Stomach (tissue), 8 donors: ENCODE measurements at regions not wholly inside any gene's neighbourhood (a gene's known extent, or its start where the extent isn't known, plus 50 kb on each side); places are given as distances from the start of the nearest gene placed in this dataset.

Source experiments
- DNase-seq, 2 donors: peaks; one replicate each; pipeline versions ENCODE4 v3.0.0 to v3.0.0-alpha.2; 2013 to 2019
- H3K27ac ChIP-seq, 5 donors: fragments of 200-600 bp in 4 of 5; sonication (generic) in 4 of 5; one replicate each; pipeline ENCODE4 v1.5.1; 2013 to 2019; ENCODE audit warnings: mild to moderate bottlenecking in 1 of 5, moderate library complexity in 1 of 5
- H3K27me3 ChIP-seq, 3 donors: fragments of 200-600 bp; sonication (generic); one replicate each; pipeline ENCODE4 v1.5.1; 2017 to 2019; ENCODE audit warnings: mixed run types in 1 of 3
- H3K36me3 ChIP-seq, 4 donors: fragments of 200-600 bp; sonication (generic); 1 replicate in 3 of 4; 2 replicates in 1 of 4; pipeline ENCODE4 v1.5.1; 2016 to 2019
- H3K4me1 ChIP-seq, 4 donors: fragments of 200-600 bp; sonication (generic); one replicate each; pipeline ENCODE4 v1.5.1; 2016 to 2019
- H3K4me3 ChIP-seq, 4 donors: fragments of 200-600 bp; sonication (generic) in 3 of 4; one replicate each; pipeline ENCODE4 v1.5.1; 2016 to 2019; ENCODE audit warnings: mild to moderate bottlenecking in 1 of 4
- H3K9me3 ChIP-seq, 4 donors: fragments of 200-600 bp; sonication (generic); one replicate each; pipeline ENCODE4 v1.5.1; 2016 to 2019
- EP300 ChIP-seq: sonication (generic); formaldehyde crosslinking; IDR thresholded peaks from one replicate; pipeline ENCODE4 v1.6.1; 2017; ENCODE audit warnings: antibody characterized with exemption
- POLR2A ChIP-seq, 4 donors: fragments of 450-650 bp; IDR thresholded peaks; one replicate each; pipeline ENCODE4 v1.6.1; 2016; ENCODE audit warnings: antibody characterized with exemption in 4 of 4, control low read depth in 2 of 4, mild to moderate bottlenecking in 1 of 4, moderate library complexity in 1 of 4
- POLR2AphosphoS5 ChIP-seq, 3 donors: sonication (generic); formaldehyde crosslinking; IDR thresholded peaks; one replicate each; pipeline ENCODE4 v1.6.1; 2016; ENCODE audit warnings: antibody characterized with exemption in 3 of 3
- WGBS, 5 donors: extraction: QIAGEN DNeasy Blood & Tissue Kit in 3 of 5; methylation state at CpG; one replicate each; pipeline versions ENCODE4 v1.1.5 to v1.1.7; 2013 to 2018; 5-methylcytosine and 5-hydroxymethylcytosine counted together
- intact Hi-C: fragments of 100-400 bp; cut with DNase I; formaldehyde crosslinking; loops from one replicate; pipeline ENCODE4 v1.15.1; 2023; ENCODE audit warnings: low total_unique reads
- TF ChIP-seq, protein P1 (sequence below), 7 experiments: fragments of 450-650 bp in 4 of 7; fragments of 200-600 bp in 3 of 7; sonication (generic) in 3 of 7; IDR thresholded peaks; one replicate each; pipeline ENCODE4 v1.5.1; 2016 to 2019; ENCODE audit warnings: antibody characterized with exemption in 7 of 7, control low read depth in 2 of 7, mild to moderate bottlenecking in 1 of 7
- donor health status: healthy with polysubstance abuse.
- donor health status: Bipolar disorder and iron deficiency.
- donor health status: healthy.

- Histone ChIP-seq H3K27ac (no peak overlapping the region), H3K4me3 (no peak overlapping the region), H3K27me3 (no peaks in the 10 kb centered on the region), H3K36me3 (no peaks in the 10 kb centered on the region), H3K9me3 (no peaks in the 10 kb centered on the region), H3K4me1 (no peaks in the 10 kb centered on the region)
- 52 to 75% (median 65%) methylated on average over 3 of the region's 3 CpGs for WGBS, 5 donors
- TF ChIP-seq, protein P1, sequence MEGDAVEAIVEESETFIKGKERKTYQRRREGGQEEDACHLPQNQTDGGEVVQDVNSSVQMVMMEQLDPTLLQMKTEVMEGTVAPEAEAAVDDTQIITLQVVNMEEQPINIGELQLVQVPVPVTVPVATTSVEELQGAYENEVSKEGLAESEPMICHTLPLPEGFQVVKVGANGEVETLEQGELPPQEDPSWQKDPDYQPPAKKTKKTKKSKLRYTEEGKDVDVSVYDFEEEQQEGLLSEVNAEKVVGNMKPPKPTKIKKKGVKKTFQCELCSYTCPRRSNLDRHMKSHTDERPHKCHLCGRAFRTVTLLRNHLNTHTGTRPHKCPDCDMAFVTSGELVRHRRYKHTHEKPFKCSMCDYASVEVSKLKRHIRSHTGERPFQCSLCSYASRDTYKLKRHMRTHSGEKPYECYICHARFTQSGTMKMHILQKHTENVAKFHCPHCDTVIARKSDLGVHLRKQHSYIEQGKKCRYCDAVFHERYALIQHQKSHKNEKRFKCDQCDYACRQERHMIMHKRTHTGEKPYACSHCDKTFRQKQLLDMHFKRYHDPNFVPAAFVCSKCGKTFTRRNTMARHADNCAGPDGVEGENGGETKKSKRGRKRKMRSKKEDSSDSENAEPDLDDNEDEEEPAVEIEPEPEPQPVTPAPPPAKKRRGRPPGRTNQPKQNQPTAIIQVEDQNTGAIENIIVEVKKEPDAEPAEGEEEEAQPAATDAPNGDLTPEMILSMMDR (IDR thresholded peaks at IDR 0.05): no peak
- no peak for TF ChIP-seq EP300
- no peak for TF ChIP-seq POLR2AphosphoS5 (IDR thresholded peaks at IDR 0.05)
- no peak for TF ChIP-seq POLR2A (IDR thresholded peaks at IDR 0.05)
- intact Hi-C loops: no loop called here
- no peak for DNase-seq
Observed at GRCh38 chr3:166556955-166557354, 719.7 kb upstream of the BCHE start.

GRCh38 chr3:166554023-166554422, 716.8 kb upstream of the BCHE start:
- H3K4me1 ChIP-seq: no peaks in the 10 kb centered on the region
- H3K4me3 ChIP-seq: no peak overlapping the region
- DNase-seq: peak in 1 of 2 donors; percentile 29
- 19 to 53% (median 28%) methylated on average over 1 of the region's 1 CpG for WGBS, 5 donors
- H3K27ac ChIP-seq: no peak overlapping the region
- H3K36me3 ChIP-seq: no peaks in the 10 kb centered on the region
- no peaks in the 10 kb centered on the region for H3K27me3 ChIP-seq
- no peaks in the 10 kb centered on the region for H3K9me3 ChIP-seq
- TF ChIP-seq, protein P1 (IDR thresholded peaks at IDR 0.05): no peak
- TF ChIP-seq POLR2AphosphoS5 (IDR thresholded peaks at IDR 0.05): no peak
- no peak for TF ChIP-seq EP300
- no peak for TF ChIP-seq POLR2A (IDR thresholded peaks at IDR 0.05)
- intact Hi-C loops: no loop called here

GRCh38 chr3:166533740-166534139, 696.5 kb upstream of the BCHE start:
- no peak overlapping the region for H3K4me3 ChIP-seq
- no peak for DNase-seq
- 75 to 84% (median 80%) methylated on average over 2 of the region's 2 CpGs for WGBS, 5 donors
- H3K27ac ChIP-seq: no peak overlapping the region
- H3K36me3 ChIP-seq: no peaks in the 10 kb centered on the region
- no peaks in the 10 kb centered on the region for H3K27me3 ChIP-seq
- intact Hi-C loops: no loop called here
- TF ChIP-seq POLR2A (IDR thresholded peaks at IDR 0.05): no peak
- TF ChIP-seq POLR2AphosphoS5 (IDR thresholded peaks at IDR 0.05): no peak
- TF ChIP-seq EP300: no peak
- TF ChIP-seq, protein P1 (IDR thresholded peaks at IDR 0.05): no peak
- H3K9me3 ChIP-seq: peaks cover 0 to 29% (median 16%) of the 10 kb centered on the region in 4 donors
- no peaks in the 10 kb centered on the region for H3K4me1 ChIP-seq

DNA sequence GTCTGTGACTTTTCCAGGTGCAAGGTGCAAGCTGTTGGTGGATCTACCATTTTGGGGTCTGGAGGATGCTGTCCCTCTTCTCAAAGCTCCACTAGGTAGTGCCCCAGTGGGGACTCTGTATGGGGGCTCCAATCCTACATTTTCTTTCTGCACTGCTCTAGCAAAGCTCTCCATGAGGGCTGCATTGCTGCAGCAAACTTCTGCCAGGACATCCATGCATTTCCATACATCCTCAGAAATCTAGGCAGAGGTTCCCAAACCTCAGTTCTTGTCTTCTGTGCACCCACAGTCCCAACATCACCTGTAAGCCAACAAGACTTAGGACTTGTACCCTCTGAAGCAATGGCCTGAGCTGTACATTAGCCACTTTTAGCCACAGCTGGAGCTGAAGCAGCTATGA, 694.5 kb upstream of the BCHE start:
- no peak for DNase-seq
- Histone ChIP-seq H3K27ac (no peak overlapping the region), H3K9me3 (peaks cover 0 to 25% (median 16%) of the 10 kb centered on the region in 4 donors), H3K4me3 (no peak overlapping the region), H3K36me3 (no peaks in the 10 kb centered on the region), H3K4me1 (no peaks in the 10 kb centered on the region), H3K27me3 (no peaks in the 10 kb centered on the region)
- TF ChIP-seq EP300 (no peak), POLR2AphosphoS5 (IDR thresholded peaks at IDR 0.05) (no peak), POLR2A (IDR thresholded peaks at IDR 0.05) (no peak)
- TF ChIP-seq, protein P1 (IDR thresholded peaks at IDR 0.05): no peak
- intact Hi-C loops: no loop called here
